Astrocyte (in vitro differentiated cells and primary cell): ENCODE measurements at regions not wholly inside any gene's neighbourhood (a gene's known extent, or its start where the extent isn't known, plus 50 kb on each side); places are given as distances from the start of the nearest gene placed in this dataset.

Experiments used
- CTCF ChIP-seq: IDR thresholded peaks from 2 replicates; pipeline ENCODE4 v1.5.1; 2011; ENCODE audit warnings: low read depth, mild to moderate bottlenecking, inconsistent platforms, low read length, moderate library complexity; ENCODE audit not compliant: insufficient read depth
- EZH2 ChIP-seq: IDR thresholded peaks from 2 replicates; pipeline ENCODE4 v1.6.1; 2012; ENCODE audit warnings: mild to moderate bottlenecking, low read length, inconsistent platforms; ENCODE audit not compliant: insufficient read depth

GRCh38 chr3:61387817-61388216, 136.6 kb upstream of the FHIT start:
- TF ChIP-seq EZH2 (no peak), CTCF (no peak)
